Neural cell (in vitro differentiated cells): ENCODE measurements at regions not wholly inside any gene's neighbourhood (a gene's known extent, or its start where the extent isn't known, plus 50 kb on each side); places are given as distances from the start of the nearest gene placed in this dataset.

Experiments used
- H2AFZ ChIP-seq: fragments of 200-600, 300-800 bp; sonication (generic), shearing (Covaris generic); 2 replicates; pipeline ENCODE4 v1.6.0; 2014; ENCODE audit warnings: low read depth, mild to moderate bottlenecking, antibody characterized with exemption, low read length, moderate library complexity
- H3F3A ChIP-seq: fragments of 200-600 bp; shearing (Covaris generic); 2 replicates; pipeline ENCODE4 v1.6.1; 2016; ENCODE audit warnings: mild to moderate bottlenecking, moderate library complexity, mixed read lengths, antibody characterized with exemption, low read length; ENCODE audit not compliant: insufficient read depth, poor library complexity, severe bottlenecking
- H3K27ac ChIP-seq: fragments of 200-600, 300-800 bp; sonication (generic), shearing (Covaris generic); 2 replicates; pipeline ENCODE4 v1.5.1; 2014; ENCODE audit warnings: mild to moderate bottlenecking, low read length, moderate library complexity
- H3K27me3 ChIP-seq: fragments of 300-800, 200-600 bp; sonication (generic), shearing (Covaris generic); 2 replicates; pipeline ENCODE4 v1.6.0; 2014; ENCODE audit warnings: mild to moderate bottlenecking, low read depth, low read length, moderate library complexity; ENCODE audit not compliant: insufficient read depth
- H3K36me3 ChIP-seq: fragments of 300-800, 200-600 bp; sonication (generic), shearing (Covaris generic); 2 replicates; pipeline ENCODE4 v1.5.1; 2014; ENCODE audit warnings: mild to moderate bottlenecking, antibody characterized with exemption, low read length, moderate library complexity; ENCODE audit not compliant: insufficient read depth
- H3K4me2 ChIP-seq: fragments of 300-800, 200-600 bp; sonication (generic), shearing (Covaris generic); 2 replicates; pipeline ENCODE4 v1.6.0; 2014; ENCODE audit warnings: mild to moderate bottlenecking, low read length
- H3K4me3 ChIP-seq: fragments of 300-800, 200-600 bp; sonication (generic), shearing (Covaris generic); 2 replicates; pipeline ENCODE4 v1.5.1; 2014; ENCODE audit warnings: mild to moderate bottlenecking, low read length, moderate library complexity
- H3K79me2 ChIP-seq: fragments of 200-600 bp; shearing (Covaris generic); replicated peaks from 2 replicates; pipeline ENCODE4 v1.6.0; 2014; ENCODE audit warnings: mild to moderate bottlenecking, low read length, moderate library complexity; ENCODE audit not compliant: insufficient read depth
- H3K9ac ChIP-seq: fragments of 300-800, 200-600 bp; sonication (generic), shearing (Covaris generic); 2 replicates; pipeline ENCODE4 v1.6.1; 2016; ENCODE audit warnings: mild to moderate bottlenecking, low read length, mixed read lengths
- H3K9me2 ChIP-seq: fragments of 200-600 bp; shearing (Covaris generic); 2 replicates; pipeline ENCODE4 v1.6.1; 2016; ENCODE audit warnings: mild to moderate bottlenecking, low read length, mixed read lengths; ENCODE audit not compliant: insufficient read depth
- H3K9me3 ChIP-seq: fragments of 200-600, 300-800 bp; sonication (generic), shearing (Covaris generic); 2 replicates; pipeline ENCODE4 v1.6.1; 2016; ENCODE audit warnings: mild to moderate bottlenecking, mixed run types, low read length, moderate library complexity, mixed read lengths
- H4K20me1 ChIP-seq: fragments of 200-600 bp; shearing (Covaris generic); 2 replicates; pipeline ENCODE4 v1.6.1; 2016; ENCODE audit warnings: mild to moderate bottlenecking, mixed run types; ENCODE audit not compliant: insufficient read depth
- CTCF ChIP-seq: fragments of 450-650 bp; IDR thresholded peaks from 2 replicates; pipeline ENCODE4 v1.5.1; 2014; ENCODE audit warnings: antibody characterized with exemption, mild to moderate bottlenecking, moderate library complexity; ENCODE audit not compliant: poor library complexity, severe bottlenecking
- EP300 ChIP-seq: fragments of 450-650 bp; conservative IDR thresholded peaks from 2 replicates; pipeline ENCODE4 v1.6.1; 2014; ENCODE audit warnings: antibody characterized with exemption, mild to moderate bottlenecking, moderate library complexity; ENCODE audit not compliant: poor library complexity, severe bottlenecking
- EZH2 ChIP-seq: fragments of 200-600, 300-800 bp; shearing (Covaris generic), sonication (generic); IDR thresholded peaks from 2 replicates; pipeline ENCODE4 v1.6.1; 2014; ENCODE audit warnings: antibody characterized with exemption, low read length, borderline replicate concordance, mild to moderate bottlenecking; ENCODE audit not compliant: insufficient read depth, poor library complexity, severe bottlenecking
- MXI1 ChIP-seq: fragments of 450-650 bp; conservative IDR thresholded peaks from 2 replicates; pipeline ENCODE4 v1.6.1; 2014; ENCODE audit warnings: antibody characterized with exemption, mild to moderate bottlenecking; ENCODE audit not compliant: poor library complexity, severe bottlenecking
- POLR2AphosphoS5 ChIP-seq: IDR thresholded peaks from 2 replicates; pipeline ENCODE4 v1.6.1; 2012
- RAD21 ChIP-seq: fragments of 450-650 bp; conservative IDR thresholded peaks from 2 replicates; pipeline ENCODE4 v1.6.1; 2014; ENCODE audit warnings: antibody characterized with exemption, mild to moderate bottlenecking, moderate library complexity
- REST ChIP-seq: IDR thresholded peaks from 2 replicates; pipeline ENCODE4 v1.6.1; 2012; ENCODE audit warnings: borderline replicate concordance
- SMC3 ChIP-seq: fragments of 450-650 bp; conservative IDR thresholded peaks from 2 replicates; pipeline ENCODE4 v1.6.1; 2014; ENCODE audit warnings: antibody characterized with exemption, mild to moderate bottlenecking, moderate library complexity; ENCODE audit not compliant: poor library complexity
- TAF1 ChIP-seq: IDR thresholded peaks from 2 replicates; pipeline ENCODE4 v1.6.1; 2012; ENCODE audit warnings: low read depth

DNA sequence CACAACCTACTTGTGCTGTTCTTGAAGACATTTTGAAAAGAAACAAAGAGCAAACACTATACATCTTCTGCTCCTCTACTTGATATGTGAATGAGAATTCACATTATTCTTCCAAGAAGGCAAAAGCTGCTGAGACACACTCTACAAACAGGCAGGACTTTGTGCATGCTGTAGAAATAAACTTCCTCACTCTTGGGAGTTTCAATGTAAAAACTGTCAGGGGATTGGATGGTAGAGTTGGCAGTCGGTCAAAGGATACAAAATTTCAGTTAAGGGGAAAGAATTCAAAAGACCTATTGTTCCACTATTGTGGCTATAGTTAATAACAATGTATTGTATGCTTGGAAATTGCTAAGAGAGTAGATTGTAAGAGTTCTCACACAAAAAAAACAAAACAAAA lies 196.3 kb downstream of the MC4R start:
- Histone ChIP-seq H3K36me3 (no peaks in the 10 kb centered on the region), H2AFZ (no peak overlapping the region), H3K4me2 (no peak overlapping the region), H3K4me3 (no peak overlapping the region), H3F3A (no peaks in the 10 kb centered on the region), H3K9me2 (no peaks in the 10 kb centered on the region), H3K27me3 (no peaks in the 10 kb centered on the region), H4K20me1 (no peaks in the 10 kb centered on the region), H3K9me3 (no peaks in the 10 kb centered on the region), H3K27ac (no peak overlapping the region), H3K79me2 (no peaks in the 10 kb centered on the region), H3K9ac (no peak overlapping the region)
- no peak for TF ChIP-seq TAF1
- no peak for TF ChIP-seq REST
- no peak for TF ChIP-seq SMC3
- TF ChIP-seq EZH2 = no peak
- TF ChIP-seq CTCF = no peak
- TF ChIP-seq EP300 = no peak
- TF ChIP-seq MXI1 = no peak
- TF ChIP-seq RAD21 = no peak
- TF ChIP-seq POLR2AphosphoS5 = no peak

GRCh38 chr18:60174832-60175231 lies 197.7 kb downstream of the MC4R start:
- Histone ChIP-seq H3K9me2 (no peaks in the 10 kb centered on the region), H3K4me3 (no peak overlapping the region), H3K27ac (no peak overlapping the region), H4K20me1 (no peaks in the 10 kb centered on the region), H3K4me2 (no peak overlapping the region), H3K9ac (no peak overlapping the region), H3K27me3 (no peaks in the 10 kb centered on the region), H3K9me3 (no peaks in the 10 kb centered on the region), H3F3A (no peaks in the 10 kb centered on the region), H2AFZ (no peak overlapping the region), H3K79me2 (no peaks in the 10 kb centered on the region), H3K36me3 (no peaks in the 10 kb centered on the region)
- no peak for TF ChIP-seq CTCF
- TF ChIP-seq EZH2 = no peak
- no peak for TF ChIP-seq RAD21
- no peak for TF ChIP-seq MXI1
- no peak for TF ChIP-seq EP300
- TF ChIP-seq REST = no peak
- TF ChIP-seq SMC3 = no peak
- TF ChIP-seq TAF1 = no peak
- no peak for TF ChIP-seq POLR2AphosphoS5
